GM23248 (cell line): ENCODE measurements at regions not wholly inside any gene's neighbourhood (a gene's known extent, or its start where the extent isn't known, plus 50 kb on each side); places are given as distances from the start of the nearest gene placed in this dataset.

Experiments used
- DNase-seq: peaks from one replicate; pipeline ENCODE4 v3.0.0-alpha.2; 2015
- H2AFZ ChIP-seq: fragments of 200-600 bp; sonication (generic); 2 replicates; pipeline ENCODE4 v1.6.1; 2016; ENCODE audit warnings: antibody characterized with exemption
- H3F3A ChIP-seq: fragments of 200-600 bp; sonication (generic); 2 replicates; pipeline ENCODE4 v1.6.1; 2016; ENCODE audit warnings: mild to moderate bottlenecking, antibody characterized with exemption, mixed run types; ENCODE audit not compliant: insufficient read depth
- H3K27ac ChIP-seq: fragments of 200-600 bp; sonication (generic); 2 replicates; pipeline ENCODE4 v1.5.1; 2016; ENCODE audit warnings: mild to moderate bottlenecking
- H3K27me3 ChIP-seq: fragments of 200-600 bp; sonication (generic); replicated peaks from 2 replicates; pipeline ENCODE4 v1.6.1; 2016; ENCODE audit warnings: mild to moderate bottlenecking; ENCODE audit not compliant: insufficient read depth
- H3K36me3 ChIP-seq: fragments of 200-600 bp; sonication (generic); 2 replicates; pipeline ENCODE4 v1.6.1; 2016; ENCODE audit warnings: low read depth, mild to moderate bottlenecking
- H3K4me1 ChIP-seq: fragments of 200-600 bp; sonication (generic); 2 replicates; pipeline ENCODE4 v1.6.1; 2016; ENCODE audit warnings: mild to moderate bottlenecking; ENCODE audit not compliant: insufficient read depth
- H3K4me2 ChIP-seq: fragments of 200-600 bp; sonication (generic); one replicate; pipeline ENCODE4 v1.6.1; 2016; ENCODE audit warnings: mild to moderate bottlenecking; ENCODE audit not compliant: unreplicated experiment
- H3K4me3 ChIP-seq: fragments of 200-600 bp; sonication (generic); 2 replicates; pipeline ENCODE4 v1.5.1; 2016; ENCODE audit warnings: mild to moderate bottlenecking
- H3K79me2 ChIP-seq: fragments of 200-600 bp; sonication (generic); 2 replicates; pipeline ENCODE4 v1.6.1; 2016; ENCODE audit warnings: mild to moderate bottlenecking; ENCODE audit not compliant: insufficient read depth
- H3K9ac ChIP-seq: fragments of 200-600 bp; sonication (generic); 2 replicates; pipeline ENCODE4 v1.6.1; 2016; ENCODE audit warnings: mild to moderate bottlenecking
- H3K9me2 ChIP-seq: fragments of 200-600 bp; sonication (generic); 2 replicates; pipeline ENCODE4 v1.6.1; 2016; ENCODE audit warnings: mixed run types, mild to moderate bottlenecking, moderate library complexity; ENCODE audit not compliant: insufficient read depth
- H3K9me3 ChIP-seq: fragments of 200-600 bp; sonication (generic); one replicate; pipeline ENCODE4 v1.6.1; 2017; ENCODE audit warnings: low read depth
- H4K20me1 ChIP-seq: fragments of 200-600 bp; sonication (generic); 2 replicates; pipeline ENCODE4 v1.6.0; 2016; ENCODE audit not compliant: insufficient read depth
- EZH2 ChIP-seq: fragments of 200-600 bp; sonication (generic); IDR thresholded peaks from 2 replicates; pipeline ENCODE4 v1.6.1; 2018; ENCODE audit warnings: antibody characterized with exemption, mild to moderate bottlenecking; ENCODE audit not compliant: insufficient read depth, poor library complexity, severe bottlenecking
- EZH2phosphoT487 ChIP-seq: fragments of 200-600 bp; sonication (generic); IDR thresholded peaks from 2 replicates; pipeline ENCODE4 v1.6.1; 2018; ENCODE audit warnings: antibody characterized with exemption, moderate library complexity, mild to moderate bottlenecking, low read depth; ENCODE audit not compliant: insufficient read depth
- WGBS, 2 experiments: methylation state at CpG; one replicate each; pipeline ENCODE4 v1.1.6; 2015 to 2017; ENCODE audit warnings: low lambda C conversion rate in 2 of 2, low coverage in 1 of 2; ENCODE audit errors: missing lambda C conversion rate in 2 of 2; 5-methylcytosine and 5-hydroxymethylcytosine counted together
- in situ Hi-C: fragments of 300-500 bp; cut with MboI; formaldehyde crosslinking; loops from 2 replicates; pipeline ENCODE4 v1.15.0; 2020

DNA sequence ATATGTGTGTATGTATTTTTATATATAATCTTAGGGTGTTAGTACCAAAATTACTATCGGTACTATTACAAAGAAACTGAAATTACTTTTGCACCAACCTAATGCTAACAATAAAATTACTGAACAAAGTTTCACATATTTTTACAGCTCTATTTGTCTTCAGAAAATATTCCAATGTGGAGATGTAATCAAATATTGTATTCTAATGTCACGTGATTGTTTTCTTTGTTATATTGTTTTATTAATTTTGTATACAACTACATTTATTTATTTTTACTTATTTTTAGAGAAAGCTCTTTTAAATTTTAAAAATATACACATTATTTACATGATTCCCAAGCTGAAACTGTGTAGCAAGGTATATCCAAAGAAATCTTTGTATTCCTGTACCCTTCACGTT lies 227.1 kb upstream of the KLF12 start:
- Histone ChIP-seq H3K79me2 (no peaks in the 10 kb centered on the region), H4K20me1 (no peaks in the 10 kb centered on the region), H3K27ac (no peak overlapping the region), H3K9me3 (no peaks in the 10 kb centered on the region), H3K4me3 (no peak overlapping the region), H3K9ac (no peak overlapping the region), H3K36me3 (no peaks in the 10 kb centered on the region), H2AFZ (no peak overlapping the region), H3F3A (no peaks in the 10 kb centered on the region), H3K27me3 (no peaks in the 10 kb centered on the region), H3K4me1 (no peaks in the 10 kb centered on the region), H3K9me2 (no peaks in the 10 kb centered on the region), H3K4me2 (no peak overlapping the region)
- 72 to 77% methylated on average over 3 of the region's 3 CpGs for WGBS, 2 experiments
- no peak for DNase-seq
- TF ChIP-seq EZH2 (no peak), EZH2phosphoT487 (no peak)
- in situ Hi-C loops = no loop called here

DNA sequence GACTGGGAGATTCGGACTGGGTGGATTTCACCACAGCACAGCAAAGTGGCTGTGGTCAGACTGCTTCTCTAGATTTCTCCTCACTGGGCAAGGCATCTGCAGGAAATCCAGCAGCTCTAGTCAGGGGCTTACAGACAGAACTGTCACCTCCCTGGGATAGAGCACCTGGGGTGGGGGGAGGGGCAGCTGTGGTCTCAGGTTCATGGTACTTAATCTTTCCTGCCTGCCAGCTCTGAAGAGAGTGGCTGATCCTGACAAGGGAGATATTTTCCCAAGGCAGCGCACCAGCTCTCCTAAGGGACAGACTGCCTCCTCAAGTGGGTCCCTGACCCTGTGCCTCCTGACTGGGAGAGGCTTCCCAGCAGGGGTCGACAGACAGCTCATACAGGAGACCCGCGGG lies 212.8 kb upstream of the KLF12 start:
- Histone ChIP-seq H3K4me3 (no peak overlapping the region), H3K27ac (no peak overlapping the region), H4K20me1 (no peaks in the 10 kb centered on the region), H3K9me2 (no peaks in the 10 kb centered on the region), H3K36me3 (no peaks in the 10 kb centered on the region), H3K4me1 (no peaks in the 10 kb centered on the region), H3K4me2 (no peak overlapping the region), H2AFZ (no peak overlapping the region), H3K9ac (no peak overlapping the region), H3K9me3 (no peaks in the 10 kb centered on the region), H3K79me2 (no peaks in the 10 kb centered on the region), H3F3A (no peaks in the 10 kb centered on the region), H3K27me3 (0 out of 2 replicates have a peak, but pooled peaks cover 7% of the 10 kb centered on the region)
- no peak for DNase-seq
- no peak for TF ChIP-seq EZH2
- TF ChIP-seq EZH2phosphoT487 = no peak
- WGBS, 2 experiments = 43 to 59% methylated on average over 5 of the region's 5 CpGs
- in situ Hi-C loops = no loop called here

DNA sequence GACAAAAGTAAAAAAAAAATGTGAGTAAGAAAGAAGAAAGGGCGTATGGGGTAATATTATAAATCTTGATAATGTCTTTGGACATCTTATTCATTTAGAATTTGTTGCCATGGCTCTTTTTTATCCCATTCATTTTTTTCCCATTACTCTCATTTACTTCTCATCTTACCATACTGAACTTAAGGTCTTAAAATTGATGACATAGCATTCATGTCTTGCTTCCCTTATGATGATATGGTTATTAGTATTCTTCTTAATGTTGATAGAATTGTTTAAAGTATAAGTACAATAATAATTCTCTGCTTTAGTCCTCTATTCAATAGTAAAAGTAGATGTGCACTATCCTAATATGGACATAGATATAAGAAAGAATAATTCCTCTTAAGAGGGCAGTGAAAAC lies 204.1 kb upstream of the KLF12 start:
- Histone ChIP-seq H3K9ac (no peak overlapping the region), H3K9me3 (no peaks in the 10 kb centered on the region), H4K20me1 (no peaks in the 10 kb centered on the region), H3K4me2 (no peak overlapping the region), H3F3A (no peaks in the 10 kb centered on the region), H3K27me3 (no peaks in the 10 kb centered on the region), H3K9me2 (no peaks in the 10 kb centered on the region; the same call in 1 of the 2 replicates), H3K4me1 (no peaks in the 10 kb centered on the region), H3K79me2 (no peaks in the 10 kb centered on the region), H3K36me3 (no peaks in the 10 kb centered on the region), H2AFZ (no peak overlapping the region), H3K27ac (no peak overlapping the region), H3K4me3 (no peak overlapping the region)
- WGBS, 2 experiments = 36 to 60% methylated on average over 1 of the region's 1 CpG
- TF ChIP-seq EZH2phosphoT487 (no peak), EZH2 (no peak)
- DNase-seq = no peak
- in situ Hi-C loops = no loop called here

DNA sequence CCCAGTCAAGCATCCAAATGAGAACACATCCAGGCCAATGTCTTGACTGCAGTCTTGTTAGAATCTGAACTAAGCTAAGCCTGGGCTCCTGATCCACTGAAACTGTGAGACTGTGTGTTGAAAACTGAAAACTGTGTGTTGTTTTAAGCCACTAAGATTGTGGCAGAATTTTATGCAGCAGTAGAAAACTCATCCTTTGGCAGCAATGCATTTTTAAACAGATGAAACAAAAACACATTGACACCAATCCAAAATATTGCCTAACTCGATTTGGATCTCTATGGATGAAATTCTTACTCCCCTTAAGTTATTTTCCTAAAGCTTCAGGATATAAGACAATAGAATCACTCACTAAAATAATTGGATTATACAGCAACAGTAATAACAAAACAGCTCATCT lies 202.3 kb upstream of the KLF12 start:
- Histone ChIP-seq H3K36me3 (no peaks in the 10 kb centered on the region), H3K4me2 (no peak overlapping the region), H3K9me3 (no peaks in the 10 kb centered on the region), H3K27me3 (no peaks in the 10 kb centered on the region), H3K4me1 (no peaks in the 10 kb centered on the region), H3K27ac (no peak overlapping the region), H2AFZ (no peak overlapping the region), H3K9me2 (no peaks in the 10 kb centered on the region; the same call in 1 of the 2 replicates), H3F3A (no peaks in the 10 kb centered on the region), H3K4me3 (no peak overlapping the region), H4K20me1 (no peaks in the 10 kb centered on the region), H3K9ac (no peak overlapping the region), H3K79me2 (no peaks in the 10 kb centered on the region)
- TF ChIP-seq EZH2 = no peak
- no peak for TF ChIP-seq EZH2phosphoT487
- 0% methylated on average over 1 of the region's 1 CpG for WGBS, 2 experiments
- no peak for DNase-seq
- in situ Hi-C loops = no loop called here

DNA sequence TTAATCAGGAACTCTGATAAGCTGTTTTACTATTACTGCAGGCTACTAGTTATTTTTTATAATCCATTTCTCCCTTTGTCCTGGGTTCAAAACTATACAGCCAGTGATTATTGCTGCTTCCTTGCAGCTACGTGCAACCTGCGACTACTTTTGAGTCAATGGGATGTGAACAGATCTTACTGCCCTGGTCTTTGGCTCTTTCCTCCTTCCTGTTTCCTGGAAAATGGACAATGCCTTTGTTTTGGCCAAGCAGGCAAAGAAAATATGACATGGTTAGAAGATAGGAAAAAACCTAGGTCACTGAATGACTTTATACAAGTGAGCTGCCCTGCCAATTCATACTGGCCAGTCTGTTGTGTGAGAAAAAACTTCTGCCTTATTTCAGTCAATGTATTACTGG lies 201.2 kb upstream of the KLF12 start:
- Histone ChIP-seq H3K36me3 (no peaks in the 10 kb centered on the region), H3K9me3 (no peaks in the 10 kb centered on the region), H3K4me1 (no peaks in the 10 kb centered on the region), H3F3A (no peaks in the 10 kb centered on the region), H3K9ac (no peak overlapping the region), H3K4me3 (no peak overlapping the region), H3K27me3 (no peaks in the 10 kb centered on the region), H2AFZ (no peak overlapping the region), H4K20me1 (no peaks in the 10 kb centered on the region), H3K4me2 (no peak overlapping the region), H3K9me2 (no peaks in the 10 kb centered on the region), H3K79me2 (no peaks in the 10 kb centered on the region), H3K27ac (no peak overlapping the region)
- WGBS, 2 experiments = 95% methylated on average over 2 of the region's 2 CpGs
- TF ChIP-seq EZH2 (no peak), EZH2phosphoT487 (no peak)
- in situ Hi-C loops = no loop called here
- no peak for DNase-seq
